ENCODE measurements at regions not wholly inside any gene's neighbourhood (a gene's known extent, or its start where the extent isn't known, plus 50 kb on each side); places are given as distances from the start of the nearest gene placed in this dataset.

- peaks cover 7% of the 10 kb centered on the region for H3K27me3 Mint-ChIP-seq
- peaks cover 2% of the 10 kb centered on the region for H3K36me3 Mint-ChIP-seq (ENCODE audit: low read depth)
- H3K4me1 Mint-ChIP-seq: peaks cover 20% of the 10 kb centered on the region
- H3K4me3 Mint-ChIP-seq: no peak overlapping the region
- DNase-seq: no peak
- no peak overlapping the region for H3K27ac Mint-ChIP-seq
- no peaks in the 10 kb centered on the region for H3K9me3 ChIP-seq (ENCODE audit: control insufficient read depth, low read length, poor library complexity, severe bottlenecking)
- no peak for ATAC-seq
Observed at GRCh38 chr17:33970279-33970678, 284.8 kb upstream of the CCL2 start.

- ATAC-seq (no peak), DNase-seq (no peak)
- H3K9me3 ChIP-seq (ENCODE audit: control insufficient read depth, low read length, poor library complexity, severe bottlenecking): no peaks in the 10 kb centered on the region
- peaks cover 2% of the 10 kb centered on the region for H3K36me3 Mint-ChIP-seq (ENCODE audit: low read depth)
- peaks cover 17% of the 10 kb centered on the region for H3K4me1 Mint-ChIP-seq
- H3K4me3 Mint-ChIP-seq: no peak overlapping the region
- no peak overlapping the region for H3K27ac Mint-ChIP-seq
- H3K27me3 Mint-ChIP-seq: peaks cover 7% of the 10 kb centered on the region
Observed at GRCh38 chr17:33972763-33973162, 282.3 kb upstream of the CCL2 start.

GRCh38 chr17:33973491-33973890 is 281.6 kb upstream of the CCL2 start:
- Mint-ChIP-seq H3K36me3 (ENCODE audit: low read depth) (peaks cover 2% of the 10 kb centered on the region), H3K4me3 (no peak overlapping the region), H3K27me3 (peaks cover 7% of the 10 kb centered on the region), H3K27ac (no peak overlapping the region), H3K4me1 (peaks cover 10% of the 10 kb centered on the region)
- no peaks in the 10 kb centered on the region for H3K9me3 ChIP-seq (ENCODE audit: control insufficient read depth, low read length, poor library complexity, severe bottlenecking)
- ATAC-seq (no peak), DNase-seq (no peak)

GRCh38 chr17:33974276-33974675 is 280.8 kb upstream of the CCL2 start:
- Mint-ChIP-seq H3K4me3 (no peak overlapping the region), H3K36me3 (ENCODE audit: low read depth) (peaks cover 2% of the 10 kb centered on the region), H3K27me3 (peaks cover 7% of the 10 kb centered on the region), H3K27ac (no peak overlapping the region), H3K4me1 (peaks cover 2% of the 10 kb centered on the region)
- DNase-seq: no peak
- H3K9me3 ChIP-seq (ENCODE audit: control insufficient read depth, low read length, poor library complexity, severe bottlenecking): no peaks in the 10 kb centered on the region
- no peak for ATAC-seq

- no peaks in the 10 kb centered on the region for H3K9me3 ChIP-seq (ENCODE audit: control insufficient read depth, low read length, poor library complexity, severe bottlenecking)
- H3K36me3 Mint-ChIP-seq (ENCODE audit: low read depth): peaks cover 2% of the 10 kb centered on the region
- no peak overlapping the region for H3K4me3 Mint-ChIP-seq
- ATAC-seq (no peak), DNase-seq (no peak)
- H3K27ac Mint-ChIP-seq: no peak overlapping the region
- H3K27me3 Mint-ChIP-seq: peaks cover 7% of the 10 kb centered on the region
- no peaks in the 10 kb centered on the region for H3K4me1 Mint-ChIP-seq
Observed at GRCh38 chr17:33976831-33977230, 278.3 kb upstream of the CCL2 start.

GRCh38 chr17:33977729-33978514 is 277.2 kb upstream of the CCL2 start:
- ATAC-seq (no peak), DNase-seq (no peak)
- H3K4me1 Mint-ChIP-seq: no peaks in the 10 kb centered on the region
- H3K9me3 ChIP-seq (ENCODE audit: control insufficient read depth, low read length, poor library complexity, severe bottlenecking): no peaks in the 10 kb centered on the region
- H3K4me3 Mint-ChIP-seq: no peak overlapping the region
- peaks cover 7% of the 10 kb centered on the region for H3K27me3 Mint-ChIP-seq
- H3K36me3 Mint-ChIP-seq (ENCODE audit: low read depth): peaks cover 2% of the 10 kb centered on the region
- H3K27ac Mint-ChIP-seq: no peak overlapping the region

- no peaks in the 10 kb centered on the region for H3K9me3 ChIP-seq (ENCODE audit: control insufficient read depth, low read length, poor library complexity, severe bottlenecking)
- H3K4me1 Mint-ChIP-seq: no peaks in the 10 kb centered on the region
- H3K4me3 Mint-ChIP-seq: no peak overlapping the region
Observed at GRCh38 chr17:33978889-33979288, 276.2 kb upstream of the CCL2 start.

GRCh38 chr17:33980193-33980592 is 274.9 kb upstream of the CCL2 start:
- Mint-ChIP-seq H3K4me1 (no peaks in the 10 kb centered on the region), H3K27me3 (peaks cover 7% of the 10 kb centered on the region), H3K36me3 (ENCODE audit: low read depth) (no peaks in the 10 kb centered on the region), H3K4me3 (no peak overlapping the region), H3K27ac (no peak overlapping the region)
- DNase-seq: no peak
- no peak for ATAC-seq
- H3K9me3 ChIP-seq (ENCODE audit: control insufficient read depth, low read length, poor library complexity, severe bottlenecking): no peaks in the 10 kb centered on the region

More at GRCh38 chr17:33978889-33979288, 276.2 kb upstream of the CCL2 start:
- ATAC-seq (no peak), DNase-seq (no peak)
- Mint-ChIP-seq H3K27me3 (peaks cover 4% of the 10 kb centered on the region), H3K27ac (no peak overlapping the region), H3K36me3 (ENCODE audit: low read depth) (peaks cover under 1% of the 10 kb centered on the region)

- Mint-ChIP-seq H3K27me3 (peaks cover 15% of the 10 kb centered on the region), H3K27ac (no peak overlapping the region), H3K36me3 (ENCODE audit: low read depth) (no peaks in the 10 kb centered on the region), H3K4me3 (no peak overlapping the region), H3K4me1 (no peaks in the 10 kb centered on the region)
- ATAC-seq (no peak), DNase-seq (no peak)
- H3K9me3 ChIP-seq (ENCODE audit: control insufficient read depth, low read length, poor library complexity, severe bottlenecking): no peaks in the 10 kb centered on the region
Observed at GRCh38 chr17:33981711-33982601, 273.1 kb upstream of the CCL2 start.

GRCh38 chr17:33982909-33983308 is 272.2 kb upstream of the CCL2 start:
- Mint-ChIP-seq H3K27me3 (peaks cover 15% of the 10 kb centered on the region), H3K27ac (no peak overlapping the region), H3K4me3 (no peak overlapping the region), H3K36me3 (ENCODE audit: low read depth) (no peaks in the 10 kb centered on the region), H3K4me1 (no peaks in the 10 kb centered on the region)
- DNase-seq: no peak
- H3K9me3 ChIP-seq (ENCODE audit: control insufficient read depth, low read length, poor library complexity, severe bottlenecking): no peaks in the 10 kb centered on the region
- no peak for ATAC-seq

- DNase-seq (no peak), ATAC-seq (no peak)
- H3K27ac Mint-ChIP-seq: no peak overlapping the region
- no peak overlapping the region for H3K4me3 Mint-ChIP-seq
- no peaks in the 10 kb centered on the region for H3K36me3 Mint-ChIP-seq (ENCODE audit: low read depth)
- no peaks in the 10 kb centered on the region for H3K9me3 ChIP-seq (ENCODE audit: control insufficient read depth, low read length, poor library complexity, severe bottlenecking)
- H3K27me3 Mint-ChIP-seq: peaks cover 15% of the 10 kb centered on the region
- H3K4me1 Mint-ChIP-seq: no peaks in the 10 kb centered on the region
Observed at GRCh38 chr17:33983824-33984574, 271.1 kb upstream of the CCL2 start.

- peaks cover 22% of the 10 kb centered on the region for H3K27me3 Mint-ChIP-seq
- ATAC-seq (no peak), DNase-seq (no peak)
- H3K4me1 Mint-ChIP-seq: no peaks in the 10 kb centered on the region
- H3K4me3 Mint-ChIP-seq: no peak overlapping the region
- no peaks in the 10 kb centered on the region for H3K9me3 ChIP-seq (ENCODE audit: control insufficient read depth, low read length, poor library complexity, severe bottlenecking)
- no peak overlapping the region for H3K27ac Mint-ChIP-seq
- no peaks in the 10 kb centered on the region for H3K36me3 Mint-ChIP-seq (ENCODE audit: low read depth)
Observed at GRCh38 chr17:33986088-33986487, 269.0 kb upstream of the CCL2 start.

GRCh38 chr17:33986566-33986965 is 268.5 kb upstream of the CCL2 start:
- DNase-seq: no peak
- no peak for ATAC-seq
- H3K27me3 Mint-ChIP-seq: peaks cover 26% of the 10 kb centered on the region
- H3K4me3 Mint-ChIP-seq: no peak overlapping the region
- no peak overlapping the region for H3K27ac Mint-ChIP-seq
- no peaks in the 10 kb centered on the region for H3K36me3 Mint-ChIP-seq (ENCODE audit: low read depth)
- no peaks in the 10 kb centered on the region for H3K4me1 Mint-ChIP-seq
- H3K9me3 ChIP-seq (ENCODE audit: control insufficient read depth, low read length, poor library complexity, severe bottlenecking): no peaks in the 10 kb centered on the region
